Activated CD4-positive, alpha-beta T cell treated with anti-CD3 and anti-CD28 coated beads, Interleukin-2, amount 50 U/mL, for 48 hours (primary cell): ENCODE measurements at regions not wholly inside any gene's neighbourhood (a gene's known extent, or its start where the extent isn't known, plus 50 kb on each side); places are given as distances from the start of the nearest gene placed in this dataset.

Experiments
- DNase-seq, 2 experiments: peaks; one replicate each; pipeline ENCODE4 v3.0.0-alpha.2; 2020

DNA sequence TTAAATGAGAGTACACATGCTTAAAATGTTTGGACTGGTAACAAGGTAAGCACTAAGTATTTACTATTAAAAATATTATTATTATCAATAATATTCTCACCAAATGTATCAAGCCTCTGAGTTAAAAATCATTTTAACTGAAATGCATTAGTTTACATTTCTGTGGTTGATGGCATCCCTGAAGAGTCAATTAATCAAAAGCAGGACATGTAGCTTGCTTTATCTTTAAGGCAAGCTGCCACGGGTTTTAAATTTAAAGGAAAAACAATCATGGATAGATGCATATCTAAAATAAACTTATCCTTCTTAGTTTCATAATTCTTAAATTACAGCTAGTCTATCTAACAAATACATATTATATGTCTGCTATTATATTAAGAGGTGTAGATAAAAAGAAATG lies 584.8 kb upstream of the INTU start:
- DNase-seq, result no peak

DNA sequence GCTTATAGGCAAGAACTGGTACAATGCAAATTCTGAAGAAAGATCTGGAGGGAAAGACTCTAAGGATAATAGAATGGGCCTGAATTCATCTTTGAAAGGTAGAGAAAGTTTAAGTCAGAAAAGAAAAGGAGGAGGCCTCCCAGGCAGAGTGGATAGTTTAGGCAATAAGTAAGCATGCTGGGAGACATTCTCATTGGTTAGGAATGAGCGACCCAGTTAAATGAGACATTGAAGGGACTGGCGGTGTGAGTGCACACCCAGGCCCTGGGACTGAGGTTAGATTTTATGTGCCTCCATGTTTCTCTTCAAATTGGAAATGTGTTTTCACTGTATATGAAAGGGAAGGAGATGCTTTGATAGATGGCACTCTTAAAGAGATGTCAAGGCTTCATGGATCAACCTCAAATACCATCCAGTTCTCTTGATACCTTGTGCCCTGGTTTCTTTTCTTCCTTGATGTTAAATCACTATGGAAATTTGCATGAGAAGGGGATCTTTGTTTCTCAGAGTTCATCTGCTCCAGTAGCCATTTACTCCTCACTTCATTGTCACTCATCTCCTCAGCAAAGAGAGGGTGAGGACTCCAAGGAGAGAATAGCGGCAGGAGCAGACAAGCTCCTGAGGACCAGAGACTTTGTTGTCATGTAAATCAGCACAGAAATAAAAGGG lies 584.2 kb upstream of the INTU start:
- no peak for DNase-seq

DNA sequence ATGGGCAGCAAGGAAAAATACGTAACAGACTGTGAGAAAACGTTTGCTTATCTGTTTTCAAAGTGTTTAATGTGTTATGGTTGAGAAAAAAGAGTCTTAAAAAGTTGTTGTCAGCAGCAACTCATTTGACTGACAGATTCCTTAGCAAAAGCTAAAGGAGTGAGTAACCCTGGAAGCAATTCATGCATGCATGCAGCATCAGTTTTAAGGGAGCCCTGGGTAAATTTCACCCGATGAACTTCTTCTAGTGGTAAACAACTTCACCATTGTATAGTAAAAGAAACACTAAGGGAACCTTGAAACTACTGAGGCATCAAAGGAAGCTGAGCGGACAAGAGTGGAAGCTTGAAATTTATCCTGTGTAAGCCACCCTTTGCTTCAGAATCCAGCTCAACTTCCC lies 583.2 kb upstream of the INTU start:
- DNase-seq, result no peak

DNA sequence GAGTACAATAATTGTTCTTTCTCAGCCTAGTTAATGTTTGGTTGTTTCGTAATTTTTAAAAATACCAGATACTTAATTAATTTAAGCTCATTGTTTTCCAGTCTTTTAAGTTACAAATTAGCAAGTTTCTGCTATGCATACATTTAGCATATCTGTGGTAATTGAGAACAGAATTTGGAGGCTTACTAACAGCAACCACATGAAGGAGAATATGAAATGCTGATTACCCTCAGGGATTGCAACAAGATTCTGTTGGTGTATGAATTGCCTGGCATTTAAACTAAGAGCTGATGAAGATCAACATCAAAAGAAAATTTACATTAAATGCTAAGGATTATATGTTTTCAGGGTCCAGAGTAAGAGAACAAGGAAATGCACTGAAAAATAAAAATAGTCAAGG lies 580.0 kb upstream of the INTU start:
- no peak for DNase-seq

DNA sequence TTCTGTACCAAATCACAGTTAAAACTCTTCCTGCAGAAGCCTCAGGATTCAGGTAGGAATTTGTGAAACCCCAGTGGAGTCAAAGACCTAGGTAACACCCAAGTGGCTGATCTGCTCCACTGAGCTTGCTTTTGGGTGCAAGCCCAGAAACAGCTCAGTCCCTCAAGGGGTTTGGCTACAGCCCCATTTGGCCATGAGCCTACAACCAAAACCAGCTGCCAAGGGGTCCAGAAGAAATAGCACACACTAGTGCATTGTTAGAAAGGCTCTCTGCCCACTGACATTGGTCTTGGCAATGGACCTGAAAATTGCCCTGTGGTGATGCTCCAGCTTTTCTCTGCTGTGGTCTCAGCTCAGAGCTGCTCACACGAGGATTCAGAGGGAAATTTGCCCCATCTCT lies 577.4 kb upstream of the INTU start:
- DNase-seq, result no peak

DNA sequence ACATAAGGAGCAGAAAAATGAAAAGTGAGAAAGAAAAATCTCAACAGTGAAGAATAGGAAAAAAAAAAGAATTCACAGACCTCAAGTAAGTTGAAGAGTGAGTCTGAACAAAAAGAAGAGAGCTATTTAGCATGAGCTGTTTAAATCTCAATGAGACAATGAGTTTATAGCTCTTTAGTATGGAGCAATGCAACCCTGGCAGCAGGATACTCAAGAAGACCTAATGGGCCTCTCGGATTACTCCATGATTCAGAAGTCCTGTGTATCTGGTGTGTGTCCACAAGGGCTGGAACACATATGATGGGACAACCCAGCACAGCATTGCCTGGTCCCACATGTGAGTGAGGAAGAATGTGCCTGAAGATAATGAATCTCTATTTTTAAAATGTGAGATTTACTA lies 563.1 kb upstream of the INTU start:
- DNase-seq, result no peak

DNA sequence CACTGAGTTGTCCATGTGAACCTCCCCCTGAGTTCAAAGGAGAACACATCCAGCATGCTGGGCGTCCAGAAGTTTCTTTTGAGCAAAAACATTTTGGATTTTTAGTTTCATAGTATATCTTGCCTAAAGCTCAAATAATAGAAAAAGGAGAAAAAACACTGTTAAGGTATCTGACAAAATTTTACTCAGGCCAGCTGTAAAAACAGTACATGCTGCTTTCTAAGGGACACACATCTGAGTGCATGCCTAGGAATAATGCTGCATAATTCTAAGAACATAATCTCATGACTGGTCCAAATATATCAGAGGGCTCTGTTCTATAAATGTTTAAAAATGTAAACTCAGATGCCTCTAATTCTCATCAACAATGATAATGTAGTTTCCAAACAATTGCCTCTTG lies 561.3 kb upstream of the INTU start:
- no peak for DNase-seq

DNA sequence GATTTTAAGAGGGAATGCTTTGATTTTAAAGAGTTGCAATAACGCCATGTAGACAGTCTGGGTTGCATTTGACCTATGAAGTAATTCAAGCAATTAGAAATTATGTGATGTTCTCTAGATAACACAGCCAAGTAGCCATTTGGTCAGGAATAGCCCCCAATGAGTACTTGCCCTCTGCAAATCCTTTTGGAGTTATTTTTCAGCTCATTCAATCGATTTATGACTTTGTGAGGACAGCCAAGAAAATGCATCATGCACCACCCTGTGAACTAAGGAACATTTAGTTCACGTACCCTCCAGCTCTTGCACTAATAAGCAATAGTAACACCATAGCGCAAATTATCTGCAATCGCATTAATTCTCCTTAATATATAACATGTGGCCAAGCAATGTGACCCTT lies 552.6 kb upstream of the INTU start:
- no peak for DNase-seq

DNA sequence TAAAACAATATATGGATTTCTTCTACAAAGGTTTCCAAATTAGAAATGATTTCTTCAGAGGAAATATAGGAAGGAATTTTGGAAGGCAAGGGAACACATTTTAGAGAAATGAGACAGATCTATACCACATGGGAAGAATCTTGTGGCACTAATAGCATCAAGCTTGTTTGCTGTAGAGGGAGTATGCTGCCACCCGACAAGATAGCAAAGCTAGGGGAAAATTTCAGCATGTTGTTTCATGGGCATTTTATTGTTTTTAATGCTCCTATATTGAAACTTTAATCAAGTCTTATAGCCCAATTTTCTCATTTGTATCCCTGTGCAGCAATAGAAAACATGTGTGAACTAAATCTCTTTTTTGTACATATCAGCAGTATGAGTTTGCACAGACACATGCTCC lies 551.7 kb upstream of the INTU start:
- DNase-seq, result no peak

DNA sequence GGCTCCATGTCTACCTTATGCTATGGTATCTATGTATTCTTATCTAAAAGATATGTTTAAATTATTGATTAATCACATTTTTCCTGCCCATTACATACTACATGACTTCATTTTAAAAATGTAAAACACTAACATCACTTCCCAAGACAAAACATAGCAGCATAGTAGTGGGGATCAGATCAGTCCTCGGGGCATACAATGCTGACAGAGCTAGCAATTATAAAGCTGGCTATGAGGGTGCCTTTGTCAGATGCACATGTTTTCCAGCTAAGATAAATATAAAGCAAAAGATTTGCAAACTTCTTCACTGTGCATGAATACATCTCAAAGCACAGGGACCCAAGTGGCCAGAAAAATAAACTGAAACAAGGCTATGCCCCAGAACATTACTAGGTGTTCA lies 549.8 kb upstream of the INTU start:
- DNase-seq, result no peak

DNA sequence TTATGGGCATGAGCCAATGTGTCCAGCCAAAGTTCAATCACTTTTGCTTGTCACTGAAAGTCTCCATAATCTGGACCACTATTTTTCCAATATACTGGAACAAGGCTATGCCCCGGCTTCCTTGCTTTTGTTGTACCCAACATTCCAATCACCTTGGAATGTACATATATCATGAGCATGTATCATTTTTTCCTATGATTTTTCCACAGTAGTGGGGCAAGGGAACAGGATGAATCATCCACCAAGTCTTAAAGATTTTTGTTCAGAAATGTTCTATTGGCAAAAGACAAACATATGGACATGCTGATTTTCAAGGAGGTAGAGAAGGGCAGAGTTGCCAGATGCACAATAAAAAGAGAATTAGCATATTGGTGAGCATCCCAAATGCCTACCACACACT lies 548.1 kb upstream of the INTU start:
- no peak for DNase-seq

DNA sequence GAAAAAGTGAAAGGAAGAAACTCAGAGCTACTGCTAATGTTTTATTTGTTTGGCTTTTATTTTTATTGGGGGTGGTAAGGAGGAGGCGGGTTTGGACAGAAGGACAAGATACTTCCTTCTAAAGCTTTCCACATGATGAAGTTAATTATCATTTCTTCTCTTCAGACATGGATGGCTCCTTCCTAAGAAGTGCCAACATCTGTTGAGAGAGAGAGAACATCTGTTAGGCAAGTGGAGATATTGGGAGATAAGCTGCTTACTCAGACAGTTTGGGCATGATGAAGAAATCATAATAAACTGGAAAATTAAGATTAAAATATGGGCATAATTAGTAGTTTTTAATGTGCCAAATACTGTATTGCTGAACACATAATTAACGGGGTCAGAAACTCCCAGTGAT lies 535.7 kb upstream of the INTU start:
- no peak for DNase-seq

DNA sequence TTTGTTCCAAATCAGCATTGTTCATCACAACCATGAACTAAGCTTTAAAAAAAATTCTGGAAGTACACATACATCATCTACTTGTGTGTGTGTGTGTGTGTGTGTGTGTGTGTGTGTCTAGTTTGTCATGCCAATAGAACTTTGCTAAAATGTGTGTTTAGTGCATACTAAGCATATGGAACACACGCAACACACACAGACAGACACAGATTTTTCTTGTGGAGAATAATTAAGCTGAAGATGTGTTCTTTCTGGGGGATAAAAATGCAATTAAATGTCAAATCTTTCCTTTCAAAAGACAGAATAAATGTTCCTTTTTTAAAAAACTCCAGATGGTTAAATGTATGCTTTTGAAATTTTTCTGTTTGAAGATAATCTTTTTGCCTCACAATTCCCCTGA lies 530.4 kb upstream of the INTU start:
- no peak for DNase-seq

DNA sequence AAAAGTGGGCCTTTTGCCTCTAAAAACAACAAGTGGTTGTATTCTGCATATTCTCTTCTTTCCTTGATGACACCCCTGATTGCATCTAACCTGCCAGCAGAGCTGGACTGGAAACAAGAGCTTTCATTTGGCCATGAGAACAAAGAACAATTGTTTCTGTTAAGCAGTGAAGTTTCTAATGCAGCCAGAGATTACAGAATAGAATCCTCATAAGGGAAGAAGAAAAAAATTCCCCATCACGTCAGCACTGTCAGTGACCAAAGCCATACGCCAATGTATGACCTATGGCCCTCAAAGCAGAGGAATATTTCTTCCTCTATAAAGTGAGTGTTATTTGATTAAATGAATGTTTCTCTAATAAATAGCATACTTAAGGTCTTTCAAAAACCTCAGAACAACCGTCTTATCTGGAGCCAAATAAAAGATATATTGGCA lies 529.1 kb upstream of the INTU start:
- no peak for DNase-seq

DNA sequence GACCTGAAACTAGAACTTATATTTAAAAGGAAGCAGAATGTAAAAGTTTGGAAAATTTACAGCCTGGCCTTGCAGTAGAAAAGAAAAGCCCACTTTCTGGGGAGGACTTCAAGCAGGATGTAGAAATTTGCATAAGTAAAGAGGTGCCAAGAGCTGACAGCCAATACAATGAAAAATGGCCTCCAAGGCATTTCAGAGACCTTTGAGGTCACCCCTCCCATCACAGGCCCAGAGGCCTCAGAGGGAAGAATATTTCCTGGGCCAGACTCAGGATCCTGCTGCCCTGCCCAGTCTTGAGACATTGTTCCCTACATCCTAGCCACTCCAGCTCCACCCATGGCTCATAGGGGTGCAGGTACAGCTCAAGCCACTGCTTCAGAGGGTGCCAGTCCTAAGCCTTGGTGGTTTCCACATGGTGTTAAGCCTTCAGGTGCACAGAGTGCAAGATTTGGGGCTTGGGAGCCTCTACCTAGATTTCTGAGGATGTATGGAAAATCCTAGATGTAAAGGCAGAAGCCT lies 518.9 kb upstream of the INTU start:
- DNase-seq, result no peak

DNA sequence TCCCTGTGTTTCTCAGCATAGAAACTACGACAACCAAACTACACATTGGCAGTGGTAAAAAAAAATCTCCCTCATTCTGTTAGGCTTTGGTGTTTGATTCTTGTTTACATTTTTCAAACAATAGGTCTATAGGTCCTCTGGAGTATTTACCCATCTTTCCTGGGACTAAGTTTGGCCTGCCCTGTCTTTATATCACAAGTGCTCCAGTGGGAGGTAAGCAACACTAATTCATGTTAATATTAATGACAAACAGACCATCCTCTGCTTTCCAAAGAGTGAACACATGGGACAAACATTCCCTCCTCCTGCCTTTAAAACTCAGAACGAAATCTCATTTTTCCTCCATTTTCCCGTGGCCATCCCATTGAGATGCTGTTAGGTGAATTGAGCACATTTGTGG lies 514.1 kb upstream of the INTU start:
- DNase-seq, result no peak

DNA sequence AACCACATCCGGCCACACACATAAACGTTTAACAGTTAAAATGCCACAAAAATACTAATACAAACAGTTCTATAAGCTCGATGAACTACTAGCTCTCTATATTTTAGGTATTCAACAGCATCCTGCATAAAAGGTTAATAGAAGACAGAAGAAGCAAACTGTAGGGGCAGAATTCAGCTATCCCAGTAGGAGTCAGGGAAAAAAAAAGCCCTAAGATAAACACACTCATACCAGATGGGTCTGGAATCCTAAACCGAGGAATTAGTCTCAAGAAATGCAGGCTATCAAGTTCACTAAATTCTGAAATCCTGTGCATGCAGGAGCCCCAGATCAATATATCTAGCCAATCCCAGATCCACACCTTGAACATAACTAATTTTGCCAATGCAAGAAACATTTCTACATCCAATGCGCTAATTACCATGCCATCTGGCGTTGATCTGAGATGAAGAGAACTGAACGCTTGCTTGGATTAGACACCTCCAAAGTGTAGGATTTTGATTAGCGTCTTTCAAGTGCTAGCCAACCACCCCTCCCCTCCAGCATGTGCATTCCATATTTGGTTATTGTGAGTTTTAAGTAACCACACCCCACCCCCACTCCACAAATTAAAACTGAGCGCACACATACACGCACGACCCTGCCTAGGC lies 512.2 kb upstream of the INTU start:
- no peak for DNase-seq

DNA sequence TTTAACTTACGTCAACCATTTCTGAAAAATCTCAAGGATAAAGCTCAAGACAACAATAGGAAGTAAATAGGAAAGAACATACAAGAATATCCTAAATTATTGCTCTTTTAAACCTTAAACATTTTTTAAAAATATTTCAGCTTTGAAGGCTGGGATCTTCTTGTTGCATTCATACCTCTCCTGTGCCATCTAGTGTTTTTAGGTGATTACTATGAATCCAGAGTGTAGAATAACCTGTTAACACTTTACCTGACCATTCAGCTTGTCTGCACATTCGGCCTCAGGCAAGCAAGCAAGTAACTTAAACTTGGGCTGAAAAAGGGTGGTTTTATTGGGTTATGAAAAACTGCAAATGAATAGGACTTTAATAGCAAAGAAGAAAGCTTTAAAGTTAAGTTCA lies 507.8 kb upstream of the INTU start:
- DNase-seq, result no peak

DNA sequence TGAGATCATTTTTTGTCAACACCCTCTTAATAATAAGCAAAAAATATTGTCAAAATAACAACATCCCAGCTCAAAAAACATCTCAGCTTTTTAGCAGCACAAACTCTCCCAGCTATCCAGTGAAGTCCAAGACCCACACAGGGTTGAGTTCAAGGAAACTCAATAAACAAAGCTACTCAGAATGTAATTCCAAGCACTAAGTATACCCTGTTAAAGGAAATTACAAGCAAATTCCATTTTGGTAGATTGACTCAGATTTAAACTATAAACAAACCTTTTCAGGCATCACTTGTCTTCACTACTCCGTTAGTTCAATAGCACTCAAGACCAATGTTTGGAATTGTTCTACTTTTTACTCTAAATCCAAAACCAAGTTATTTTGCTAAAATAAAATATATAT lies 506.0 kb upstream of the INTU start:
- DNase-seq, result no peak

DNA sequence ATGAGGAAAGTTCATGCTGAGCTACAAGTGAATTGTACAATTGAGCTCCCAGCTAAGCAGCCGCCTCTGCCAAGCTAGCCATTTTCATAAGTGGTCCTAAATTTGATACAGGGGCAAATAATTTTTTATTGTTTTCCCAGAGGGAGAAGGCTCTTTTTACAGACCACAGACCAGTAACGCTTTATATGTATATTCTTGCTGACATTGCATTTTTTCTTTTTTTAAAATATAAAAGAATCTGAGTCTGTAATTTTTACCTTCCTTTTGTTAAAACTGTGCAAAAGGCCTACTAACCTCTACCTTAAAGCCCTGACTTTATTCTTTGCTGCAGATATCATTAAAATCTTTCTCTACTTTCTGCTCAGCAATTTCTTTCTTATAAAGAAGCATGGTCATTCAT lies 501.2 kb upstream of the INTU start:
- DNase-seq, result no peak

DNA sequence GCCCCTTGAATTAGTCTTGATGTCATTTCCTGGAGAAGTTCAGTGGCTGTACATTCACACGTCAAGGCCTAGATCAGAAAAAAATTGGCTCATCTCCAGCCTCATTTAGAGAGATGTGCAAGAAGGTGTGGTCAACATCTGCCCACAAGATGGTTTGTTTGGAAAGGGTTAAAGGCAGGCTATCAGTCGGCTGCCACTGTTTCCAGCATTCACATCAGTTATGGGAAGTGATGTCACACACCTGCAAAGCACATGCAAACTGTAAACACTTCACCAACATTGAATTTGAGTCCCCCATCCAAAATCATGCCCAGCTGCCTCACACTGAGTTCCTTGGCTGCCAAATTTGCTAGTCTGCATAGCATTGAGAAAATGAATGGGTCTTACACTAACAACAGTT lies 498.3 kb upstream of the INTU start:
- no peak for DNase-seq

DNA sequence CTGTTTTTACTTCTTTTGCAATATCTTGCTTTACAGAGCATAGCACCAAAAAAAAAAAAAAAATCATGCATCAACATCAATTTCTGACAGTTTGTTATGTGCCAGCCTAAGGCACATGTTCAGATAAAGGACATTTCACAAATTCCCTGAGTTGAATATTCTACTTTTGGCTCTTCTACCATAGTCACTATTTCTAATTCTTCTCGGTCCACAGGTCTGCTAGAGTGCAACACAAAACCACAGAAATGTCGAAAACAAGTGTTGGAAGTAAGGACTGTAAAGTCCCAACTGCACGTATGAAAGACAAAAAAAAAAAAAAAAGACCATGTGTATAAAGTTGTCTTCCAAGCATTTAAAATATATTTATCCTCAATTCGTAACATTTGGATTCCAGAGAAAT lies 494.2 kb upstream of the INTU start:
- DNase-seq, result no peak

DNA sequence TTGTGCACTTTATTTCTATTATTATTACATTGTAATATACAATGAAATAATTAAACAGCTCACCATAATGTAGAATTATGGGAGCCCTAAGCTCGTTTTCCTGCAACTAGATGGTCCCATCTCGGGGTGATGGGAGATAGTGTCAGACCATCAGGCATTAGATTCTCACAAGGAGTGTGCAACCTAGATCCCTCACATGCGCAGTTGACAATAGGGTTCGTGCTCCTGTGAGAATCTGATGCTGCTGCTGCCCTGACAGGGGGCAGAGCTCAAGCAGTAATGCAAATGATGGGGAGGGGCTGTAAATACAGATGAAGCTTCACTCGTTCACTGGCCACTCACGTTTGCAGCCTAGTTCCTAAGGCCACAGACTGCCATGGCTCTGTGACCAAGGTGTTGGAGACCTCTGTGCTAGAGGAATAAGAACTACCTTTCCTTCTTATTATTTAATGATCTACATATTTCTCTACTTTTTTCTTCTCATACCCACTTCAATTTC lies 492.9 kb upstream of the INTU start:
- no peak for DNase-seq

DNA sequence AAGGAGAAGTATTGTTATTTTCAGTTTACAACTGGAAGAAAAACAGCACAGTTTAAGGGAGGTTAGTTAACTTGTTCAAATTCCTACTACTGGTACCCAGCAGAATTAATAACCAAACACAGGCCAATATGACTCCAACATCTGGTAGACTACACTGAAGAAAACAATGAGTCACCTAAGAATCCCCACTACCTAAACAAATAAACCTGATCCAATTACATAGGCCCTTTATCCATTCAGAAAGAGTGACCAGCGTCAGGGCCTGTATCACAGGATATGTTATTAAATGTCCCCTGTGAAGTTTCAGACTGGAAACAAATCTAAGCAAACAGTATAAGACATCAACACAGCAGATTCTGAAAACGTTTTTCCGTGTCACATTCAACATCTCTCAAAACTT lies 492.5 kb upstream of the INTU start:
- DNase-seq, result no peak

DNA sequence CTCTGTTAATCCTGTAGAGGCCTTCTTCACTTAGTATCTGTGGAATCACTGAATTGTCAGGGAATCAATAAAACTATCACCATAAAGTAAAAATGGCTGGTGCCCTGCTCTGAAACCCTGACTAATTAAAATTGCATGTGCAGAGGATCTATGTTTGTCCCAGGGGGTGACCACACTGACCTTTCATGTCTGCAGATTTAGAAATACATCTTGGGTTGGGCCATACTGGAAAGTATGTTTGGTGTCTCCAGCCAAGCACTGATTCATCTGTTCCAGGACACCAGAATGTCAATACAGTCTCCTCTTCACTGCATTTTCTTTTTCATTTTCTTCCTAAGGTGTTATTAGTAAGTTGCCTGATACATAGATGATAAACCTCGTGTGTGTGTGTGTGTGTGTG lies 490.9 kb upstream of the INTU start:
- no peak for DNase-seq
